HG02973 (cell line): ENCODE measurements at regions not wholly inside any gene's neighbourhood (a gene's known extent, or its start where the extent isn't known, plus 50 kb on each side); places are given as distances from the start of the nearest gene placed in this dataset.
"Not testable (repeated sequence)": the region's sequence is repeated elsewhere in the genome, so short reads cannot be mapped to it uniquely, and the experiment has no call there.

Experiments used
- ATAC-seq: cut with Tn5 transposase; IDR thresholded peaks from one replicate; pipeline ENCODE4 v1.9.1; 2021; ENCODE audit warnings: moderate library complexity; ENCODE audit not compliant: unreplicated experiment

- no peak for ATAC-seq
These were observed 296.5 kb downstream of the MTX2 start for GRCh38 chr2:176565641-176566323.

DNA sequence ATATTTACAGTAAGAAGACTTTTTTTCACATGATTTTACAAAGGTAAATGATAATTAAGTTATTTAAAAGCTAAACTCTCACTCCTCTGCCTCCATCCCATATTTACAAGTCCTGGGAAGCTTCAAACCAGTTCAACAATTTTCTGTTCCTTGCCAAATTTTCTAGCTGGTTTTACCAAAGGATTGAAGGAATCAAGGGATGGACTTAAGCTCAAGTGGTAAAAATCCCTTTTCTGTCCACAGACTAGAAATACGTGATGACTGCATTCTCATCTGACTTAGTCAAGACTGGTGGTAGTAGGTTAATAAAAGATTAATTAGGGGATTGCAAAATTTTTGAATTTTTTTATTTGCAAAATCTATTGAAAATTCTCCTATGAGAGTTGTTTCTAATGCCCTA, 297.3 kb downstream of the MTX2 start:
- no peak for ATAC-seq

DNA sequence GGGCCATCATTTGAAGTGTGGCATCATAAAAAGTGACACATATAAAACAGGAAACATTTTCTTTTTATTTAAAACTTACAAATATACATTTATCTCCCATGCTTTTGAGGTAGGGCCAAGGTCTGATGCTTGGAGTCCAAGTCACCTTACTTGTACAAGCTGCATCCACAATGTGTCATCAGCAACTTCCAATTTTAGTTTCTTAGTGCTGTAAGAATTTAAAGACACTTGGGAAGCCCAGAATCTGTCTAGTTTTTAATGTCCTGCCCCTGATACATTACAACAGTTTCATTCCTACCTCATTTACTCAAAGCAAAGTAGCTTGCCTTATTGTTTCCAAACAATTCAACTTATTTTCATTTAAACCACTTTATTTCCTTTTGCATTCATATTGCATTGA, 297.7 kb downstream of the MTX2 start:
- ATAC-seq = no peak

- ATAC-seq = no peak
These were observed 298.1 kb downstream of the MTX2 start for GRCh38 chr2:176567361-176567760.

- no peak for ATAC-seq
These were observed 300.3 kb downstream of the MTX2 start for GRCh38 chr2:176569574-176569973.

- no peak for ATAC-seq
These were observed 304.6 kb downstream of the MTX2 start for GRCh38 chr2:176573612-176574483.

- ATAC-seq = no peak
These were observed 305.4 kb downstream of the MTX2 start for GRCh38 chr2:176574484-176575236.

- ATAC-seq = no peak
These were observed 306.0 kb downstream of the MTX2 start for GRCh38 chr2:176575237-176575744.

DNA sequence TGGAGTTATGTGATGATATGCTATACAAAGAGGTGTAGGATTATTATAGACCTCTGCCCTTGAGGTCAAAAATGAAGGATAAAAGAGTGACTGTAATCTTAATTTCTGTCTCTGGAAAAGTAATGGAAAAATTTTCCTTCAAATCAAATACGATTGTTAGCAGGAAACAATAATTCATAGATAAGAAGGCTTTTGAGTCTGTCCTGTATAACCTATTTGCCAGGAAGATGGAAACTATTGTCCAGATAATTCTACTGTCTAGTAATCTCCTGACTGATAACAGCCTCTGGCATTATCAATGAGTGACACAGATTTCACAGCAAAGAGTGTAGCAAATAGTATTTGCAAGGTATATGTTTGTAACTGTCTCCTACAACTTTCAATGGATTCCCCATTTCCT, 307.8 kb downstream of the MTX2 start:
- ATAC-seq = no peak

GRCh38 chr2:176578292-176578691, 309.1 kb downstream of the MTX2 start:
- not testable (repeated sequence) for ATAC-seq

GRCh38 chr2:176579608-176580007, 310.4 kb downstream of the MTX2 start:
- ATAC-seq = no peak

DNA sequence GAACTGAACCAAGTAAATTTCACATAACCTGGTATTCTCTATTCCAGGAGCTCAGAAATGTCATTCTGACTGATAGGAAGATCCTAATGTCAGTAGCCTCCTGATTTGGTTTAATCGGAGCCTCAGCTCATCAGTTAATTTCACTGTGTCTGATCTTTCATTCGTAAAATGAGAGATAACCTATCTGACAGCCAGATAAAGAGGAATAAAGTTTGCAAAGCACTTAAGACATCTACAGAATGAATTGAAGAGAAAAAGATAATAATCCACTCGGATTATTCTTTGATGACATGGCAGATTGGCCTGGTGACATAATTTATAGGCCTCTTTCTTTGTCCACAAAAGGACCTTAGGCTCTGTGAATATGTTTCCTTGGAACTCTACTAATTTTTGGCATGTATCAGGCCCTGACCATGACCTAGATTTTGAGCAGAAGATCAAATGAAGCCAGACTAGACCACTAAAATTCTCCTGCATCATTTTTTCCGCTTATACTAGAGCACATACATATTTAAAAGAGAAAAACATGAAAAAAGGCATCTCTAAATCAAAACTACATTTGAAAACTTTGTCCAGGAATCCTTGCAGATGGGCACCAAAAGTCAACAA, 312.4 kb downstream of the MTX2 start:
- no peak for ATAC-seq

DNA sequence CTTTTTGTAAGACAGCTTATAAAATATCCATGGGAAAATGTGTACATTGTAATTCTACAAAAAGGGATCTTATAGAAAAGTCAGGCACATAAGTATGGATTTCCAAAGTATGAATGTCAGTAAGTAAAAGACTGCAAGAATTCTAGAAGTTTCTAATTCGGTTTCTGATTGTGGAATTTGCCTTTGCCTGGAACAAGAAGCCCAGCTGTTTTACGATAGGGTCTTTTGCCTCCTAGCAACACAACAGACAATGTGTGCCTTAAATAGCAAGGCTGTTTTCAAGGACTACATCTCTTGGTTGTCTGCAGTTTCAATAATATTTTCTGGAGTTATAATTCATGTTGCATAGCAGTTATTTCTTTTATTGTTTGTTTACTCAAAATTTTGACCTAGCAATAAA, 312.9 kb downstream of the MTX2 start:
- ATAC-seq = no peak

DNA sequence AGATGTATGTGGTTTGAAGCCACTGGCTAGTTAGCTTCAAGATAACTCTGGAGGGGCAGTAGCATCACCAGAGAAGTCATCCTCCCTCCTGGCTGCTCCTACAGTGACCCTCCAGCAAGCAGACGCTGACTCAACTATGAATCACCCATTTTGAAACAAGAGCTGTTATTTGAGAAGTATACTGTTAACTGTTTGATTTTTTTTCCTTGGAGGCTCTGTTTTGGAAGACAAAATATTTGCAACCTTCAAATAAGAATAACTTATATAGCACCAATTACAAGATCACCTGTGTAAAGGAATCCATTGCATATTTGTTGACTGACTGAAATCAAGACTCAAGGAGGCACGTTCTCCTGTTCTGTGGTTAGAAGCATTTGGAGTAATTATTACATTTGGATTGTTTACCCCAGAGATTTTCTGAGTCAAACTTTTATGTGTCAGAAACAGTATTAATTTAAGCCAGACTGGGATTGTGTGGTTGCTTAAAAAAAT, 313.8 kb downstream of the MTX2 start:
- no peak for ATAC-seq

GRCh38 chr2:176583607-176584006, 314.4 kb downstream of the MTX2 start:
- ATAC-seq = no peak

DNA sequence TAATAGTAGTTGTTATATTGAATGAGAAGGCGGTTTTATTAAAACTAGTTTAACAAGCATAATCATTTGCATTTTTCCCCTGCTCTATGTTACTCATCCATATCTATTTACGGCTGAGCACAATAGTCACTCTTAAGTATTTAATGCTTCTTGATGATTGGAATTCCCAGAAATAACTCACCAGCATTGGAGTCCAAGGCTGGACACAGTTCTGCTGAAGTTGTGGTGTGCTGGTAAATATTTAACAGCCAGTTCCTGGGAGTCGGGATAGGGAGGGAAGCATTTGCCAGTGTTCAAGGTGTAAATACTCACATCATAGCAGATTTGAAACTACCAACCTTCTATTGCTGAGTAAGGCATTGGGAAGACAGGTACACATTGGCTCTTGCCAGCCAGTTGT, 315.1 kb downstream of the MTX2 start:
- no peak for ATAC-seq

GRCh38 chr2:176585291-176585690, 316.0 kb downstream of the MTX2 start:
- no peak for ATAC-seq

DNA sequence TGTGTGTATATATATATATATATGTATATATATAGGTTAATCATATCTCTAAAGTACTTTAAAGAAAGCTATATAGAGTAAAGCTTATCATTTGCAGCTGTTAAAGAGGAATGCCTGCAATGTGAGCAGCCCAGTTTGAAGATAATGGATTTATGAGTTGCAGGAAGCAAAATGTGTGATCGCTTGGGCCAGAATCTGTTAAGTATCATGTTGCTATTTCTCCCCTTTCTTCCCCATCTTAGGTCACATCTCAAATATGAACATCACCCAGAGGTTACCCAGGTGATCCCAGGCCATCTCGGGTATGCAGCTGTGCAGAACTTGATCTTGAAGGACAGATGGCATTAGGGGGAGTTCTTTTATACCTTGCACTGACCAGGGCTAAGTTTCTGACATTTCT, 316.5 kb downstream of the MTX2 start:
- ATAC-seq = no peak

DNA sequence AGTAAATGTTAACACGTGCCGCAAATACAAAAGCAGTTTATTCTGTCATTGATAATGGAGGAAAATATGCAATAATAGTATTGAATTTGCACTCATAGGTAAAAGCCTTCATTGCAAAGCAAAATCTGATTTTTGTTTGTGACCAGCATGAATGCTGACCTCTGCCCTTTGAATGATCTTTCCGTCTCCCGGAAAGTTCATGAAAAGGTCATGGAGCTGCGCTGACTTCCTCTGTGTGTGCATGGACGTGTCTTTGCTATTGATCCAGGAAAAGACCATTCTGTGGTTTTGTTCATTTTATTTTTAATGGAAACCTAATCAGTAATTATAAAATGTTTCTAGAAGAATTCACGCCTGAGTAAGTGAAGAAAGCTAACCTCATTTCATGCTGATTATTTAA, 320.0 kb downstream of the MTX2 start:
- no peak for ATAC-seq

DNA sequence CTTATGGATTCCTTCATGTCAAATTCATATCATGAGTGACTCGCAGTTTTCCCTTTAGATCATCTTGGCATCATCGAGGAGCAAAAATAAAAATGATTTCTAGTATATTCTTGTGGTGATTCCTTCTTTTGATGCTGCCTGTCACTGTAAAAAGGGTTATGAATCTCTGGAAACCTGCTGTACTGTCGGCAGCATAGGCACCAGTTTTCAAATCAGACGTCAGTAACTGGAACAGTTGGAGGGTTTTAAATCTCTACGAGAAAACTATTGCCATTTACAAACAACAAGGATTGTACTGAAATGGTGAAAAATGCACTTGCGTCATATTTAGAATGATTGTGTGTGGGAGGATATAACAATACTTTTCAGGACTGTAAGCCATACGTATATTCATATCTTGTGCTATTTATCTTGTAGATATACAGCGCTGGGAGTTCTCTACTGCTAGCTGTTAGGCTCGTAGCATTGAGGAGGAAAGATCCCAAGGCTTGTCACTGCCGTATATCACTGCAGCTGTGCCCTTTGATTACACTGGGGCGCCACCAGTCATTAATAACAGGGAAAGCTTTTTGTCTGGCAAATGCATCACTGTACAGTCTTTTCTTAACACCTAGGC, 320.7 kb downstream of the MTX2 start:
- no peak for ATAC-seq
